Fibroblast of the conjunctiva (primary cell): ENCODE measurements at regions not wholly inside any gene's neighbourhood (a gene's known extent, or its start where the extent isn't known, plus 50 kb on each side); places are given as distances from the start of the nearest gene placed in this dataset.
"Not testable (repeated sequence)": the region's sequence is repeated elsewhere in the genome, so short reads cannot be mapped to it uniquely, and the experiment has no call there.

ENCODE experiments used
- DNase-seq: peaks from one replicate; pipeline ENCODE4 v3.0.0-alpha.2; 2010; ENCODE audit warnings: low read depth

DNA sequence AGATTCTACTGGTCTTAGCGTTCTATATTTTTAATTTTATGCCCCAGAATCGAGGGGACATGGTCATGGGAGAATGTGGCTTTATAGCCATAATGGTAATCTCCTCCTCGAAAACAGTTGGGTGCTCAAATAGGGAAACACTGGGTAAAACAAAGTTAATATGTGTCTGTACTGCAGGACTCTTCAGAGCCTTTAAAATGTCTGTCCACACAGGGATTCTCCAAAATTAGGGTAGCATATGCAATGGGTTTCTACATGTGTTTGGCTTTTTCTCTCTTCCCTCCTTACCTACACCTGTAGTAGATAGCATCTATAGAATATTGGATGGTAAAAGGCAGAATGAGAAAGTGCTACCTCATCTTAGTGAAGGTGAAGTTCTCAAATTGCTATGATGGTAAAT, 130.0 kb upstream of the NR3C1 start:
- DNase-seq = no peak

DNA sequence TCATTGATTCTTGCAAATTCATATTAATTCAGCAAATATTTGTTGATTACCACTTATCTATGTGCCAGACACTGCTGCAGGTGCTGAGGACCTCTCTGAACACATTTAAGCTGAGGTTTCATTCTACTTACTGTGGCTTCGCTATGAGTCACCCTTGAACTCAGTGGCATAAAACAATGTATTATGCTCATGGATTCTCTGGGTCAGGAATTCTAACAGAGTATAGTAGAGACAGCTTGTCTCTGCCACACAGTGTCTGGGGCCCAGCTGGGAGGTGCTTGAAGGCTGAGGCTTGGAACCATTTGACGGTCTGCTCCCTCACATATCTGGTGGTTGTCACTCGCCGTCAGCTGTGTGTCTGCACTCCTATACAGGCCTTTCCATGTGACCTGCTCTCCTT, 124.3 kb upstream of the NR3C1 start:
- no peak for DNase-seq

DNA sequence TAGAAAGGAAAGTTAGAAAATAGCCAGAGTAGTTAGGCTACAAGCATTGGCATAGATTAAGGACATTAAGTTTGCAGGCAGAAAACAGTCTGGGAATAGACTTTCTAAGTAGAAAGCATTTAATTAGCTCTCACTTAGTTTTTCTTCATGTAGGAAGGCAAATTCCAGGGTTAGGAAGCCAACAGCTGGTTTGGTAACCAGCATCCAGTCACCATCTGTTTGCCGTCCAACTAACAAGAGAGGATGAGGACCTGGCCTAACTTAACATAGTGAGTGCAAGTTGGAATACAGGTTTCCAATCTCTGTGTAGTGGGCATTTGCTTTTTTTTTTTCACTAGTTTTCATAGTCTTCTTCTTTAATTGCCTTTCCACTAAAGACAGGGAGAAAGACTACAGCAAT, 121.7 kb upstream of the NR3C1 start:
- DNase-seq = no peak

DNA sequence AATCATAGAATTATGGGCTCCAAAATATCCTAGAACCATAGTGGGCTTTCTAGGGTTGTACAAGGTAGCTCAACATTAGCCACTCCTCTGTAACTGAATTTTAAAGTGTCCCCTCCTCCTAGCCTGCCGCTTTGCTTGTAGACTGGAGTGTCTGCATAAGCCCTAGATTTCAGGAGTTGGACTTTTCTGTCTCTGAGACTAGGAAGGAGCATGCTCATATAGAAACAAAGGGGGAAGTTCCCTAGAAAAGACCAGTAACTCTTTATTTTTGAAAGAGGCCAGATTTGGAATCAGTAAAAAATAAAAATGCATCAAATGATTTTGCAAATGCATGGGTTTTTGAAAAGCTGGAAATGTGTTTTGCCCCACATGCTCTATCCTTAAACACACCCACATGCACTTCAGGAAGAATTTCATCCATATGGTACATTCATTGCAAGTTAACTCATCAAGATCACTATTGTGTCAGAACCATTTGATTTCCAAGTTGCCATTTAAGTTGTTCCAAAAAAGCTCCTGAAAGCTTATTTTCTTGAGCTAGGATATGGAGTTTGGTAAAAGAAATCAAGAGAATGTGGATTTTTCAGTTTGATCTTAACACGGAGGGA, 121.0 kb upstream of the NR3C1 start:
- no peak for DNase-seq

DNA sequence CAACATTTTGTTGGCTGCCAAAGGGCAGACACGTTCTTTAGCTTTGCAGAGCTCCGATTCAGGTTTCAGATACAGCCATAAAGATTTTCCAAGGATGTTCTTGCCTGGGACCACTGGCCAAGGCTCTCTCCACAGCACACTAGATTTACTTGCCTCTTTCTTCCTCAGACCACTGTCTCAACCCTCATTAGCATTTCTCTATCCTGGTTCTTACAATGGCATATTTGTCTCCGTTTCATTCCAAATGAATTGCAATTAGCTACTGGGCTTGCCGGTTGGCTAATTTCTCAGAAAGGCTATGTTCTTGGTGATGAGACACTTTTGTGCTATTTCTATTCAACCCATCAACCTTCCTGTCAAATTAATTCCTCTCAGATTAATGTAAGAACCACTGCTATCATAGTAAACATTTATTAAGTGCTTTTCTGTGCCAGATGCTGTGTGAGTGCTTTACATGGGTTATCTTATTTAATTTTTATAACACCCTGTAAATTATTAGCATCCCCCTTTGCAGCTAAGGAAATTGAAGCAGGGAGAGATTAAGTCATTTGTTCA, 118.4 kb upstream of the NR3C1 start:
- DNase-seq = no peak

DNA sequence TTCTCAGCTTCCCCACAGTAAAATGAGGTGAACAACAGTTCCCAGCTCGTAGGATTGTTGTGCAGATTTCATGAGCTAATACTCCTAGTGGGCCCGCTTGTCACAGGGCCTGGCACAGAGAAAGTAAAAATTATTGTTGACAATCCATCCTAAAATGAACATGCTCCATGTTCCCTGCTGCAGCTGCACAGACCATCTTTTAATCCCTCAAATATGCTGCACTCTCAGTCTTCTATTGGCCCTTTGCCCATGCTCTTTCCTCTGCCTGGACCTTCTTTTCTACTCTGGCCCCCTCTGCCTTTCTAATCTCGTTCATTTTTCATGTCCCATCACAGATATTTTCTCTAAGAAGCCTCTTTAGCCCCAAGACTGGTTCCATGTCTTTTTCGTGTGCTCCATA, 117.7 kb upstream of the NR3C1 start:
- DNase-seq = no peak

DNA sequence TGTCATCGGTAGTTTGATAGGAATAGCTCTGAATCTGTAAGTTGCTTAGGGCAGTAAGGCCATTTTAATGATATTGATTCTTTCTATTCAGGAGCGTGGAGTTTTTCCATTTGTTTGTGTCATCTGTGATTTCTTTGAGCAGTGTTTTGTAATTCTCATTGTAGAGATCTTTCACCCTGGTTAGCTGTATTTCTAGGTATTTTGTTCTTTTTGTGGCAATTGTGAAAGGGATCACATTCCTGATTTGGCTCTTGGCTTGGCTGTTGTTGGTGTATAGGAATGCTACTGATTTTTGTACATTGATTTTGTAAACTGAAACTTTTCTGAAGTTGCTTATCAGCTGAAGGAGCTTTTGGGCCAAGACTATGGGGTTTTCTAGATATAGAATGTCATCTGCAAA, 115.7 kb upstream of the NR3C1 start:
- not testable (repeated sequence) for DNase-seq

DNA sequence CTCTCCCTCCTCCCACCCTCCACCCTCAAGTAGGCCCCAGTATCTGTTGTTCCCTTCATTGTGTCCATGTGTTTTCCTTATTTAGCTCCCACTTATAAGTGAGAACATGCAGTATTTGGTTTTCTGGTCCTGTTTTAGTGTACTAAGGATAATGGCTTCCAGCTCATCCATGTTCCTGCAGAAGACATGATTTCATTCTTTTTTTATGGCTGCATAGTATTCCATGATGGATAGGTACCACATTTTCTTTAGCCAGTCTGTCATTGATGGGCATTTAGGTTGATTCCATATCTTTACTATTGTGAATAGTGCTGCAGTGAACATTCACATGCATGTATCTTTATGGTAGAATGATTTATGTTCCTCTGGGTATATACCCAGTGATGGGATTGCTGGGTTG, 114.3 kb upstream of the NR3C1 start:
- not testable (repeated sequence) for DNase-seq

DNA sequence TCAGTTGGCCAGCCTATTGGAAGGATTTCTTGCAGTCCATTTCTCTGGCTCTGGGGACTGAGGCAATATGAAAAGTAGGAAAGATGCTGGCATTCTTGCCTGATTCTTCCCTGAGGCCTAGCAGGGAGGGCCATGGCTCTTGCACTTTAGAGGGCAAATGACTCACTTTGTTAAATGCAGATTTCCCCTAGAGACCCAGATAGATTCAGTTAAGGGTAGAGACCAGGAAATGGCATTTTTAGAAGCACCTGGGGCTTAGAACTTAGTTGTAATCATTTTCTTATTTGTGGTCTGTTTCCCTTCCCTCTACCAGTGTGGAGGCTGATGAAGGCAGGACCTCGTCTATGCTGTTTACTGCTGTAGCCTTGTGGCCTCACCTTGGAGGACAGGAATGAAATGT, 112.8 kb upstream of the NR3C1 start:
- peak; percentile 23 for DNase-seq

DNA sequence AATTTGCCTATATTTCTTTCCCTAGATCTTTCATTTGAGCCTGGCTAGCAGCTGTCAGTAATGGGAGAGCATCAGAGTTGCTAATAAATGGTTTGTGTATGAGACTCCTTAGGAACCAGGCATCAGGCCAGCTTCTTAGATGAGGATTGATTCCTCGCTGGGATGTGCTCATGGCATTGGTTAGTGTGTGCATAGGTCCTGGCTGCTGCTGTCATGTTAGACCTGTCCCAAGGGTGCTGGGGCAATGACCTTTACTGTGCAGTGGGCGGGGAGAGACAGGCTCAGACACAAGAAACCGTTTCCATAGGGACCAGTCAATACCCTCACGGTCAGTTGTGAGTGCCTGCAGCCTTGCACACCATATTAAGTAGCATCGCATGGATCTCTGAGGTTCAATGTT, 112.3 kb upstream of the NR3C1 start:
- DNase-seq = peak; percentile 87

DNA sequence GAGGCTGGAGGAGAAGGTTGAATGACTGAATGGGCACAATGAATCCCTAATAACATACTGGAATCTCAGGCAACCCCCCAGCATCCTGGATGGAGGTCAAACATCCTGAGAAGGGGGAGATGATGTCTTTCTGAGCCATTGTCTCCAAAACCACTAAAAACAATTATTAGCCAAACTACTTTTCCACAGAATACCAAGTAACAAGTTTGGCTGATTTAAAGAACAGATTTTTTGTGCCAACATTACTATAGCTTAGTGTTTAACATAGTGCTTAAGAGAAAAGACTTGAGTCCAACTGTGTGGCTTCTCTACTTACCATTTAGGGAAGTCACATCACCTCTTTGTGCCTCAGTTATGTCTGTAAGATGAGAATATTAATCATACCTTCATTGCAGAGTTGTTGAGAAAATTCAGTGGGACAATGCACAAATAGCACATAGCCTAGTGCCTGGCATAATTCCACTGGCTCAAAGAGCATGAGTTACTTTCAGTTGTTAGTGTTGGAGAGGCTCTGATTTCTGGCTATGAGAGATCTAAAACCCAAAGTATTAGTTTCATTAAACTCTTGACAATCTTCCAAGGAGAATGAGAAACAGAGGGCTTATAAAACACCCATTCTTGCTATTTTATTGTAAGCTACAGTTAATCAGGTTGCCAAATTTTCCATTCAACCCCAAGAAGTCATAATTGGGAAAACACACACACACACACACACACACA, 111.3 kb upstream of the NR3C1 start:
- DNase-seq = peak; percentile 83

DNA sequence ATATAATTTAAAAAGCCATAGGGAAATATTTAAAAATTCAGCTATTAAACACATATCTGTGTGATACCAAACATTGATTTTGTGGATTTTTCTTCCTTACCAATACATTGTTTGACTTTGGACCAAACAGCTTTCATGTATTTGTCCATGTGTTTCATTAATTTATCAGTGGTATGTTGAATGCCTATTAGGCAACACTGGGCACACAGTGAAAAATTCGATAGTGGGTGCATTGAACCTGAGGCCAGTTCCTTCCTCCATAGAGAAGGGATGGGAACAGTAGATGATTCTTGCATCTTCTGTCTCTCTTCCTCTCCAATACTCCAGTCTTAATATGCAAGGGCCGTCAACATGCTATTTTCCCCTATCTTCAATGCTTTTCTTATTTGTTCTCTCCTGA, 110.2 kb upstream of the NR3C1 start:
- no peak for DNase-seq

DNA sequence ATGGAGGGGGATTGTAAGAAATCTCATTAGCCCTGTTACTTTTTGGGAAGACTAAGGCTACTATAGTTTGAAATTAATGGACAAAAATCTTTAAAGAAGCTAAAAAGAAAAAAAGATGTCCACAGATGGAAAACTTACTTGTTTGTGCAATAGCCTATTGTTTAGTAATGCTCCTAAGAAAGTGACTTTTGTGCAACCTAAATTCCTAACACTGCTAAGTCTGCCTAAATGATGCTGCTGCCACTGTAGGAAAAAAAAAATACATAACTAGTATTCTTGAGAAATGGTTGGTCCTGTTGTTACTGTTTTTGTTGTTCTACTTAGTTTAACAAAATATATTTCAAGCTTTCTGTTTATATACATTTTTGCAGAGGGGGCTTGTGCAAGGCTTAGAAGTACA, 108.2 kb upstream of the NR3C1 start:
- no peak for DNase-seq

DNA sequence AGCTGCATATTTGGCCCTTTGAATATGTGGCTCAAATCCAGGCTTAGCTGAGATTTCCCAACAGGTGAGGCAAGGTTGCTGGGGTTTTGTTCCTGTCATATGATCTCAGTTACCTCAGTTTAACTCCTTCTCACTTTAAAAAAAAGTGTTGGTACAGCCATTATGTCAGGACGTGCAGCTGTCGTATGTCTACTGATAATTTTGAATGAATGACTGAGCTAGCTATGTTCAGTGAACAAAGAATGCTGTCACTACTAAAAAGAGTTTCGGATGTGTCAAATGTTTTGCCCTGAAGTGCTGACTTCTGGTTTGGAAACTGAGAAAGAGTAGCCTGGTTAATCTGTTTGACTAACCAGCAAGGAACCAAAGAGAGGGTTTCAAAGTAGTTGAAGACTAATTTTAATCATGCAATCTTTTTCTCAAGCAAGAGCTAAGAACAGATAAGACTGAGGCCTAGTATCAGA, 106.3 kb upstream of the NR3C1 start:
- DNase-seq = no peak

DNA sequence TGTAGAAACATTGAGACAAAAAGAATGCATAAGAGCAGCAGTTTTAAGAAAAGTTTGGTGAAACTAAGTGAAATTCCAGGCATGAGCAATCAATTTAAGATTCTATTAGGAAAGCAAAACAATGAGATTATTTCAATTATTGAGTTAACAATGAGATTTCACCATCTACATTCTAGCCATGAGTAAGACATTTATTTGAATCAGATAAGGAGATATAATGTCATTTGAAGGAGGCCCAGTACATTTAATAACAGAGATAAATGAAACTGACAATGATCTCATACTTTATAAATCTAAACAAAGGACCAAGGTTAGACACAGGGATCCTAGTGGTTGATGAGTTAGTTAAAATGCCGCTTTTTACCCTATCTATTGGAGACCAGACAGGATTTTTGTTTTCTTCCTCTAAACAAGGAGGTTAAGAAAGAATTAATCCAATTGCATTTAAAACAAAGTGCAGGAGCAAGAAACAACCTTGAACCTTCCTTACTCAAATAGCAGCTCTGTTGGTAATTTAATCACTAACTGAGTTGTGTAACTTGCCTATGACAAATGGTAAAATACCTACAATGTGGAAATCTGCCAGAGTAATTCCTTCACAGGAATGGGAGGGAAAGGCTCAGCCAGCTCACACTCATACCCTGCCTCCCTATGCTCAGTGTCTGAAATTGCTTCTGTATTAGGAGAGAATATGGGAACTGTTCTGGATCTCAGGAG, 103.5 kb upstream of the NR3C1 start:
- DNase-seq = peak; percentile 80

DNA sequence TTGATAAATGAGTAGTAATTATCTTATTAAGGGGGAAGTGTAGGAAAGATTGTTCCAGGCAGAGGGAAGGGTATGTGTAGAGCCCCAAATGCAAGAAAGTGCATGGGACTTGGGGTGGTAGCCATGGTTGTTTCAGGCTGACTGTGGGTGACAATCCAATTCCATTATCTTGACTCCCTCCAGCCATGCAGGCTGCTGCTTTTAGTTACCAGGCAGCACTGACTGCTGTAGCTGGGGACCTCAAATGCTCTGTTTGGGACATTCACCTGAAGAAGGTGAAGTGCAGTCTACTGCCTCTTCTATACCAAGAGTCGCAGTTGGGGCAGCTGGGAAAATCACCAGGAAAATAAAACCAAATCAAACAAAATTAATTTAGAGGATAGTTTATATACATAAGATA, 102.4 kb upstream of the NR3C1 start:
- DNase-seq = no peak

DNA sequence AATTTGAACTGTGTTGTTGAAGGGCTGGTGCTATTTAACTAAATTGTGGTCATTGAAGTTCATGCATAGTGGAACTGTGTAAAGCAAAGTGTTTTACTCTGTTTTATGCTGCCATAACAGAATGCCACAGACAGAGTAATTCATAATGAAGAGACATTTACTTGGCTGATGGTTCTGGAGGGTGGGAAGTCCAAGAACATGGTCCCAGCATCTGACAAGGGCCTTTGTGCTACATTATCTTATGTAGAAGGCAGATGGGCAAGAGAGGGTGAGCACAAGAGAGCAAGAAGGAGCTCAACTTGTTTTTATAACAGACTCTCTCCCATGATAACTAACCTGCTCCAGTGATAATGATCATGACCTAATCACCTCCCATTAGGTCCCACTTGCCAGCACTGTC, 101.9 kb upstream of the NR3C1 start:
- no peak for DNase-seq

DNA sequence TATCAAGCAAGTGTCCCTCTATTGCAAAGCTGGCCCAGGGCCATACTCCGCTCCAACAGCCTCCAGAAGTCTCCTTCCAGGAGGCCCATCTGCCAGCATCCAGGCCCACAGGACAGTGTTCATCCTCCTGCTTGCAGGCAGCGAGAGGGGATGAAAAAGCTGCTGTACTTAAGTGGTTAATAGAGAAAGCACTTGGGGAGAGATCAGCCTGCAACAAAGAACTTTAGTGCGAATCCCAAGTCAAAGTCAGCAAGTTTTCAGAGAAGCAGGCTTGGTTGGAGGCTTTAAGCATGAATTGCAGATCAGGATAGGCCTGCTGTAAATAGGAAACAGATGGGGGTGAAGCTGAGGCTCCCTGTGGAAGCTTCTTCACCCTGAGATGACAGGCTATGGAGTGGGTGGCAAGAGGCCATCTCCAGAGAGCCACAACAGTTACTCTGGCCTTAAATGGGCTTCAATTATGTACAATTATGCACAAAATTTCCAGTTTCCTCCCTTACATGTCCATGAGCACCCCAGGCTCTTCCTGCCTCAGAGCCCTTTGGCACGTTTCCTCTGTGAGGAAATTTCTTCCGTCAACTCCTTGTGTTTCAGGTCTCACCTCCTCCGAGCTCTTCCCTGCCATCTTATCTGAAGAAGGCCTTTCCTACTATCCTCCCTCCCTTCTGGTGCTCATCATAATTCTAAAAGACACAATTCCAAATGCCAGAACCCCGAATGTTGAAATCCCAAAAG, 98.0 kb upstream of the NR3C1 start:
- peak; percentile 30 for DNase-seq

DNA sequence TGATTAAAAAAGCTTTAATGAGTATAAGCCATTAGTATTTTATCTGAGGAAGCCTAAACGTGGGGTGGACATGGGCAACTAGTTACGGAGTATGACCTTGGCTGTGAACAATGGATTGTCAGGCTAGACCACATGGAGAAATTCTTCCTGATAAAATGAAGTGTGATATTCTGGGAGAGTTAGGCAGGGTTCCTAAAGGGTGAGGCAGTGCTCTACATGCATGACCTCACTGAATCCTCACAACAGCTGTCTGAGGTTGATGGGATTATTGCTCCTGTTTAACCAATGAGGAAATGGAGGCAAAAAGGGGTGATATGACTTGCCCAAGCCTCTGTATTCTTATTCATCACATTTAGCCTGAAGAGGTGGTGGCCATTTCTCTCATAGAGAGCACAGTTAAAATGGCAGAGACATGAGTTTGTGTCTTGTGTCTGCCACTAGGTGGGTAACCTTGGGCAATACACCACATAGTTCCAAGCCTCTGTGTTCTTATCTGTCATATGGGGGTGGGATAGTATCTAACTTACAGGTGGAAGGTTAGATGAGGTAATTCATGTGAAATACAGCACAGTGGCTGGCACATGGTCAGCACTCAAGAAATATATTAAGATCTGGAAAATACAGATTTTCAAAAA, 96.1 kb upstream of the NR3C1 start:
- no peak for DNase-seq

DNA sequence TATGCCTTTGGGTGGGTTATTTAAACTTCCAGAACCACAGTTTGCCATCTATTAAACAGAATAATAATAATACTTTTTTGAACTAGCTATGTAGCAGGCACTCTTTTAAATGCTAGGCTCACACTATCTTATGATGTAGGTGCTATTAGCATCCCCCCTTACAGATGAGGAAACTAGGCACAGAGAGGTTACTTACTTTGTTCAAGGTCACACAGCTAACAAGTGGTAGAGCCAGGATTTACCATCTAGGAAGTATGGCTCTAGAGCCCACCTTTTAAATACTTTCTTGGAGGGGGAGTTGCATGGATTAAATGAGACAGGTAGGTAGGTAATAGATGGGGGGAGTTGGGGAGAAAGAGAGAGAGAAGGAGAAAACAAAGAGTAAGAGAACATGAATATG, 95.3 kb upstream of the NR3C1 start:
- no peak for DNase-seq

DNA sequence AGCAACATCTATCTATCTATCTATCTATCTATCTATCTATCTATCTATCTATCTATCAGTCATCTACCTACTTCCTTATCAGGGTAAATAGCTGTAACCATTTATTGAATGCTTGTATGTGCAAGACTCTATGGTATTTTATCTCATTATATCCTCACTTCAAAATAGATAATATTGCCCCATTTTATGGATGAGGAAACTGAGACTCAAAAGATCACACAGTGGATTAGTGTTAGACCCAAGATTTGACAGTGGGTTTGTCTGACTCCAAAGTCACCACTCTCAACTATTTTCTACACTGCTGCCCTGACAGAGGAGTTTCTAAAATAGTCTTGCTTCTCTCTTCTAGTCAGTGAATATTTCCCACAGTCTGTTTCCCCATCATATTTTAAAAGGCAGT, 94.3 kb upstream of the NR3C1 start:
- DNase-seq = no peak

DNA sequence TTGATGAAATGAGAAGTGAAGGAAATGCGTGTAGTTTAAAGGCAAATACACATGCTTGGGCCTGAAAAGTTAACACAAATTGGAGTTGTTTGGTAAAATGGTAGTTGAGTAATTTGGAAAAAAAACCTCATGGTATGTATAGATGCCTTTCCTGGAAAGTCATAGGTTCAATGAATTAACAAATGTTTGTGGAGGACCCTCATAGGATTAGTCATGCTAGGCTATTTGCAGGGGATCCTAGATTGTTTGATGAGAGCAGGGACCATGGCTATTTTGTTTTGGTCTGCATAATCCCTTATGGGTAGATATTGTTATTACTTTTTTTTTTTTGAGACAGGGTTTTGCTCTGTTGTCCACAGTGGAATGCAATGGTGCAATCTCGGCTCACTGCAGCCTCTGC, 93.5 kb upstream of the NR3C1 start:
- DNase-seq = no peak
